PC-9 (cell line): ENCODE measurements at regions not wholly inside any gene's neighbourhood (a gene's known extent, or its start where the extent isn't known, plus 50 kb on each side); places are given as distances from the start of the nearest gene placed in this dataset.
"Not testable (repeated sequence)": the region's sequence is repeated elsewhere in the genome, so short reads cannot be mapped to it uniquely, and the experiment has no call there.

Experiments
- EZH2 ChIP-seq: fragments of 200-600 bp; sonication (generic); IDR thresholded peaks from 2 replicates; pipeline ENCODE4 v1.8.0; 2017; ENCODE audit warnings: antibody characterized with exemption, low read depth
- TF ChIP-seq, protein P1 (sequence below): fragments of 200-600 bp; sonication (generic); conservative IDR thresholded peaks from 2 replicates; pipeline ENCODE4 v1.6.1; 2017; ENCODE audit warnings: mixed run types, antibody characterized with exemption, mild to moderate bottlenecking, moderate library complexity

GRCh38 chr4:162465356-162465755 lies 301.6 kb upstream of the FSTL5 start:
- TF ChIP-seq, protein P1, sequence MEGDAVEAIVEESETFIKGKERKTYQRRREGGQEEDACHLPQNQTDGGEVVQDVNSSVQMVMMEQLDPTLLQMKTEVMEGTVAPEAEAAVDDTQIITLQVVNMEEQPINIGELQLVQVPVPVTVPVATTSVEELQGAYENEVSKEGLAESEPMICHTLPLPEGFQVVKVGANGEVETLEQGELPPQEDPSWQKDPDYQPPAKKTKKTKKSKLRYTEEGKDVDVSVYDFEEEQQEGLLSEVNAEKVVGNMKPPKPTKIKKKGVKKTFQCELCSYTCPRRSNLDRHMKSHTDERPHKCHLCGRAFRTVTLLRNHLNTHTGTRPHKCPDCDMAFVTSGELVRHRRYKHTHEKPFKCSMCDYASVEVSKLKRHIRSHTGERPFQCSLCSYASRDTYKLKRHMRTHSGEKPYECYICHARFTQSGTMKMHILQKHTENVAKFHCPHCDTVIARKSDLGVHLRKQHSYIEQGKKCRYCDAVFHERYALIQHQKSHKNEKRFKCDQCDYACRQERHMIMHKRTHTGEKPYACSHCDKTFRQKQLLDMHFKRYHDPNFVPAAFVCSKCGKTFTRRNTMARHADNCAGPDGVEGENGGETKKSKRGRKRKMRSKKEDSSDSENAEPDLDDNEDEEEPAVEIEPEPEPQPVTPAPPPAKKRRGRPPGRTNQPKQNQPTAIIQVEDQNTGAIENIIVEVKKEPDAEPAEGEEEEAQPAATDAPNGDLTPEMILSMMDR: not testable (repeated sequence)
- TF ChIP-seq EZH2: not testable (repeated sequence)
